ENCODE measurements at regions not wholly inside any gene's neighbourhood (a gene's known extent, or its start where the extent isn't known, plus 50 kb on each side); places are given as distances from the start of the nearest gene placed in this dataset.

DNA sequence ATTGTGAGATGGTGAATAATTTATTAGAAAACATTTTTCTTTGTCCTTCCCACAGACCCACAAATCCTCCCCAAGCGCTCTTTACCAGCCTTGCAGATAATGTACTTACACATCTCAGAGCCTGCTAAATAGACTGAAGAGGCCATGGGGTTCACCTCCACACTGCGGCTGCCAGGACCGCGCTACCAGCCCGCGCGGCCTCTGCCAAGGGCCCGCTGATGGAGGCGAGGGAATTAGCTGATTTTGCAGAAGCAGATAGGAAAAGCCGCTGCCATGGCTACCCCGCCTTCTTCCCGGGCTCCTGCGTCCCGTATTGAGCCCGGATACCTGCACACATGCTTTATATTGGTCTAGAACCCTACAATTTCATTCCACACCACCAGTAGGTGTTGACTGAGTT lies 248.0 kb upstream of the FOXD3 start:
- peak; percentile 25; the same call in 2 of the 3 replicates for ATAC-seq
- TF ChIP-seq, protein P1, sequence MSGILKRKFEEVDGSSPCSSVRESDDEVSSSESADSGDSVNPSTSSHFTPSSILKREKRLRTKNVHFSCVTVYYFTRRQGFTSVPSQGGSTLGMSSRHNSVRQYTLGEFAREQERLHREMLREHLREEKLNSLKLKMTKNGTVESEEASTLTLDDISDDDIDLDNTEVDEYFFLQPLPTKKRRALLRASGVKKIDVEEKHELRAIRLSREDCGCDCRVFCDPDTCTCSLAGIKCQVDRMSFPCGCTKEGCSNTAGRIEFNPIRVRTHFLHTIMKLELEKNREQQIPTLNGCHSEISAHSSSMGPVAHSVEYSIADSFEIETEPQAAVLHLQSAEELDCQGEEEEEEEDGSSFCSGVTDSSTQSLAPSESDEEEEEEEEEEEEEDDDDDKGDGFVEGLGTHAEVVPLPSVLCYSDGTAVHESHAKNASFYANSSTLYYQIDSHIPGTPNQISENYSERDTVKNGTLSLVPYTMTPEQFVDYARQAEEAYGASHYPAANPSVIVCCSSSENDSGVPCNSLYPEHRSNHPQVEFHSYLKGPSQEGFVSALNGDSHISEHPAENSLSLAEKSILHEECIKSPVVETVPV (CRISPR knock-in tag; IDR thresholded peaks at IDR 0.05), result no peak
- no peak for TF ChIP-seq PPARA (CRISPR knock-in tag; IDR thresholded peaks at IDR 0.05; ENCODE audit: borderline replicate concordance)
- TF ChIP-seq ZC3H10 (CRISPR knock-in tag; IDR thresholded peaks at IDR 0.05), result no peak
- no peak for TF ChIP-seq ARNTL (CRISPR knock-in tag; IDR thresholded peaks at IDR 0.05; ENCODE audit: borderline replicate concordance, low read depth)
- TF ChIP-seq TOX (CRISPR knock-in tag; IDR thresholded peaks at IDR 0.05; ENCODE audit: borderline replicate concordance), result no peak
- TF ChIP-seq ZNF565 (CRISPR knock-in tag; conservative IDR thresholded peaks at IDR 0.05; ENCODE audit: low read depth), result no peak
- TF ChIP-seq ZNF8 (CRISPR knock-in tag; IDR thresholded peaks at IDR 0.05), result no peak
- no peak for TF ChIP-seq ZNF70 (CRISPR knock-in tag; IDR thresholded peaks at IDR 0.05)
- TF ChIP-seq TCF4 (CRISPR knock-in tag; IDR thresholded peaks at IDR 0.05; ENCODE audit: borderline replicate concordance), result no peak
- TF ChIP-seq SNAI2 (CRISPR knock-in tag; IDR thresholded peaks at IDR 0.05), result no peak
- no peak for TF ChIP-seq PATZ1 (CRISPR knock-in tag; IDR thresholded peaks at IDR 0.05; ENCODE audit: borderline replicate concordance)
- no peak for TF ChIP-seq OSR1 (CRISPR knock-in tag; IDR thresholded peaks at IDR 0.05)
- TF ChIP-seq, protein P2, sequence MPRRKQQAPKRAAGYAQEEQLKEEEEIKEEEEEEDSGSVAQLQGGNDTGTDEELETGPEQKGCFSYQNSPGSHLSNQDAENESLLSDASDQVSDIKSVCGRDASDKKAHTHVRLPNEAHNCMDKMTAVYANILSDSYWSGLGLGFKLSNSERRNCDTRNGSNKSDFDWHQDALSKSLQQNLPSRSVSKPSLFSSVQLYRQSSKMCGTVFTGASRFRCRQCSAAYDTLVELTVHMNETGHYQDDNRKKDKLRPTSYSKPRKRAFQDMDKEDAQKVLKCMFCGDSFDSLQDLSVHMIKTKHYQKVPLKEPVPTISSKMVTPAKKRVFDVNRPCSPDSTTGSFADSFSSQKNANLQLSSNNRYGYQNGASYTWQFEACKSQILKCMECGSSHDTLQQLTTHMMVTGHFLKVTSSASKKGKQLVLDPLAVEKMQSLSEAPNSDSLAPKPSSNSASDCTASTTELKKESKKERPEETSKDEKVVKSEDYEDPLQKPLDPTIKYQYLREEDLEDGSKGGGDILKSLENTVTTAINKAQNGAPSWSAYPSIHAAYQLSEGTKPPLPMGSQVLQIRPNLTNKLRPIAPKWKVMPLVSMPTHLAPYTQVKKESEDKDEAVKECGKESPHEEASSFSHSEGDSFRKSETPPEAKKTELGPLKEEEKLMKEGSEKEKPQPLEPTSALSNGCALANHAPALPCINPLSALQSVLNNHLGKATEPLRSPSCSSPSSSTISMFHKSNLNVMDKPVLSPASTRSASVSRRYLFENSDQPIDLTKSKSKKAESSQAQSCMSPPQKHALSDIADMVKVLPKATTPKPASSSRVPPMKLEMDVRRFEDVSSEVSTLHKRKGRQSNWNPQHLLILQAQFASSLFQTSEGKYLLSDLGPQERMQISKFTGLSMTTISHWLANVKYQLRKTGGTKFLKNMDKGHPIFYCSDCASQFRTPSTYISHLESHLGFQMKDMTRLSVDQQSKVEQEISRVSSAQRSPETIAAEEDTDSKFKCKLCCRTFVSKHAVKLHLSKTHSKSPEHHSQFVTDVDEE (CRISPR knock-in tag; IDR thresholded peaks at IDR 0.05), result no peak
- TF ChIP-seq RARB (CRISPR knock-in tag; IDR thresholded peaks at IDR 0.05), result no peak
- no peak for TF ChIP-seq GLIS3 (CRISPR knock-in tag; IDR thresholded peaks at IDR 0.05)
- no peak for TF ChIP-seq BACH2 (CRISPR knock-in tag; IDR thresholded peaks at IDR 0.05; ENCODE audit: borderline replicate concordance)
- no peak for TF ChIP-seq ZFP3 (CRISPR knock-in tag; IDR thresholded peaks at IDR 0.05)
- TF ChIP-seq POU6F1 (CRISPR knock-in tag; IDR thresholded peaks at IDR 0.05; ENCODE audit: borderline replicate concordance, low read depth), result no peak
- no peak for TF ChIP-seq ZFP30 (CRISPR knock-in tag; IDR thresholded peaks at IDR 0.05)

DNA sequence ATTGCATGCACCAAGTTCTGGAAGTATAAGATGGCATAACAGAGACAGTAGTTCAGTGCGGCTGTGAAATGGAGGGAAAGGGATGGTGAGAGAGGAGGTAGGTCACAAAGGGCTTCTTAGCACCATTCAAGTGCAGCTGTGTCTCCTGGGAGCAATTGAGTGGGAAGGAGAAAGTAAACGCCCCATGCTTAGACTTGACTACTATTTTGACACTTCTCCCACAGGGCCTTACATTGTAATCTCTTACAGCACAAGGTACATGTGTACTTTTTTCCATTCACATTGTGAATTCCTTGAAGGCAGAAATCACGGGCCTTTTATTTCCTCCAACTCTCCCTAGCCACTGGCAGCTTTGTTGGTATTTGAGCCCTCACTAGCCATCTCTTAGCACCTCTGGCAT lies 239.6 kb upstream of the FOXD3 start:
- TF ChIP-seq ISL1 (CRISPR knock-in tag; IDR thresholded peaks at IDR 0.05) (no peak), ZFP3 (CRISPR knock-in tag; IDR thresholded peaks at IDR 0.05) (no peak), ZNF70 (CRISPR knock-in tag; IDR thresholded peaks at IDR 0.05) (no peak), TCF4 (CRISPR knock-in tag; IDR thresholded peaks at IDR 0.05; ENCODE audit: borderline replicate concordance) (no peak), ZC3H10 (CRISPR knock-in tag; IDR thresholded peaks at IDR 0.05) (no peak)
- no peak for ATAC-seq

- no peak for TF ChIP-seq ZFP3 (CRISPR knock-in tag; IDR thresholded peaks at IDR 0.05)
- TF ChIP-seq ZNF70 (CRISPR knock-in tag; IDR thresholded peaks at IDR 0.05), result peak; percentile 80
- peak; percentile 73; the same call in 2 of the 3 replicates for ATAC-seq
Observed at GRCh38 chr1:63087966-63088365, 234.4 kb upstream of the FOXD3 start.

- TF ChIP-seq TCF4 (CRISPR knock-in tag; IDR thresholded peaks at IDR 0.05; ENCODE audit: borderline replicate concordance), result no peak
- no peak for TF ChIP-seq GLIS3 (CRISPR knock-in tag; IDR thresholded peaks at IDR 0.05)
- TF ChIP-seq ZC3H10 (CRISPR knock-in tag; IDR thresholded peaks at IDR 0.05), result no peak
- TF ChIP-seq OSR1 (CRISPR knock-in tag; IDR thresholded peaks at IDR 0.05), result no peak
- ATAC-seq, result no peak
Observed at GRCh38 chr1:63099188-63099587, 223.2 kb upstream of the FOXD3 start.
